Mesenchymal stem cell (in vitro differentiated cells and primary cell): ENCODE measurements at regions not wholly inside any gene's neighbourhood (a gene's known extent, or its start where the extent isn't known, plus 50 kb on each side); places are given as distances from the start of the nearest gene placed in this dataset.

Experiments
- DNase-seq: peaks from one replicate; pipeline ENCODE4 v3.0.0-alpha.2; 2013
- H2AFZ ChIP-seq: one replicate; pipeline ENCODE4 v1.6.1; 2013; ENCODE audit warnings: low read depth, mild to moderate bottlenecking, control low read depth, inconsistent platforms, low read length, moderate library complexity
- H2AK5ac ChIP-seq: 2 replicates; pipeline ENCODE4 v1.6.1; 2013; ENCODE audit warnings: low read length, moderate library complexity, mild to moderate bottlenecking, inconsistent platforms; ENCODE audit not compliant: severe bottlenecking
- H2BK120ac ChIP-seq: one replicate; pipeline ENCODE4 v1.6.1; 2013; ENCODE audit warnings: low read depth, mild to moderate bottlenecking, inconsistent platforms, low read length, moderate library complexity
- H2BK12ac ChIP-seq, 2 experiments: one replicate each; pipeline ENCODE4 v1.6.1; 2013; ENCODE audit warnings: inconsistent platforms in 2 of 2, low read length in 2 of 2, mild to moderate bottlenecking in 2 of 2, moderate library complexity in 2 of 2, control low read depth in 1 of 2
- H2BK15ac ChIP-seq: one replicate; pipeline ENCODE4 v1.6.1; 2013; ENCODE audit warnings: mild to moderate bottlenecking, low read depth, inconsistent platforms; ENCODE audit not compliant: poor library complexity, severe bottlenecking
- H2BK5ac ChIP-seq: 2 replicates; pipeline ENCODE4 v1.6.1; 2013; ENCODE audit warnings: low read depth, mild to moderate bottlenecking, low read length, control low read depth, inconsistent platforms; ENCODE audit not compliant: poor library complexity, severe bottlenecking
- H3K14ac ChIP-seq, 2 experiments: one replicate each; pipeline ENCODE4 v1.6.1; 2013; ENCODE audit warnings: inconsistent platforms in 2 of 2, low read length in 2 of 2, control low read depth in 1 of 2, mild to moderate bottlenecking in 1 of 2, moderate library complexity in 1 of 2
- H3K18ac ChIP-seq, 2 experiments: one replicate each; pipeline ENCODE4 v1.6.1; 2013; ENCODE audit warnings: inconsistent platforms in 2 of 2, low read length in 2 of 2, control low read depth in 1 of 2, low read depth in 1 of 2, mild to moderate bottlenecking in 1 of 2
- H3K23ac ChIP-seq, 2 experiments: one replicate each; pipeline ENCODE4 v1.6.1; 2013; ENCODE audit warnings: inconsistent platforms in 2 of 2, low read length in 2 of 2, mild to moderate bottlenecking in 2 of 2, moderate library complexity in 2 of 2, control low read depth in 1 of 2
- H3K27ac ChIP-seq: 2 replicates; pipeline ENCODE4 v1.5.1; 2013; ENCODE audit warnings: mild to moderate bottlenecking, moderate library complexity, low read length, control low read depth, inconsistent platforms; ENCODE audit not compliant: poor library complexity, severe bottlenecking
- H3K27me3 ChIP-seq, 2 experiments: 2 replicates each; pipeline versions ENCODE4 v1.6.1 to v1.7.0; 2013; ENCODE audit warnings: low read length in 2 of 2, mild to moderate bottlenecking in 2 of 2, moderate library complexity in 2 of 2, control low read depth in 1 of 2, inconsistent platforms in 1 of 2; ENCODE audit not compliant: control insufficient read depth in 1 of 2, insufficient read depth in 1 of 2
- H3K36me3 ChIP-seq, 2 experiments: 2 replicates each; pipeline versions ENCODE4 v1.6.1 to v1.7.0; 2013; ENCODE audit warnings: low read length in 2 of 2, control low read depth in 1 of 2, inconsistent platforms in 1 of 2, low read depth in 1 of 2, mild to moderate bottlenecking in 1 of 2; ENCODE audit not compliant: insufficient read depth in 2 of 2, control insufficient read depth in 1 of 2
- H3K4ac ChIP-seq, 2 experiments: one replicate each; pipeline ENCODE4 v1.6.1; 2013; ENCODE audit warnings: inconsistent platforms in 2 of 2, low read length in 2 of 2, mild to moderate bottlenecking in 2 of 2, moderate library complexity in 2 of 2, control low read depth in 1 of 2, low read depth in 1 of 2
- H3K4me1 ChIP-seq: 2 replicates; pipeline ENCODE4 v1.6.1; 2013; ENCODE audit warnings: low read depth, low read length, control low read depth; ENCODE audit not compliant: control insufficient read depth, insufficient read depth
- H3K4me2 ChIP-seq: 2 replicates; pipeline ENCODE4 v1.6.1; 2013; ENCODE audit warnings: low read length, mild to moderate bottlenecking, inconsistent platforms; ENCODE audit not compliant: poor library complexity, severe bottlenecking
- H3K4me3 ChIP-seq, 2 experiments: 2 replicates each; pipeline versions ENCODE4 v1.5.1 to v1.7.0; 2013; ENCODE audit warnings: low read length in 2 of 2, mild to moderate bottlenecking in 2 of 2, control low read depth in 1 of 2, low read depth in 1 of 2; ENCODE audit not compliant: insufficient read depth in 1 of 2
- H3K79me1 ChIP-seq: replicated peaks from 2 replicates; pipeline ENCODE4 v1.6.1; 2013; ENCODE audit warnings: mild to moderate bottlenecking, control low read depth, low read length, inconsistent platforms; ENCODE audit not compliant: poor library complexity, severe bottlenecking
- H3K9ac ChIP-seq: 2 replicates; pipeline ENCODE4 v1.7.0; 2013; ENCODE audit warnings: mild to moderate bottlenecking, low read length, moderate library complexity
- H3K9me3 ChIP-seq: 2 replicates; pipeline ENCODE4 v1.7.0; 2013; ENCODE audit warnings: mild to moderate bottlenecking, low read length; ENCODE audit not compliant: control insufficient read depth
- H4K8ac ChIP-seq: one replicate; pipeline ENCODE4 v1.6.1; 2013; ENCODE audit warnings: inconsistent platforms, mild to moderate bottlenecking, low read length, moderate library complexity
- H4K91ac ChIP-seq: one replicate; pipeline ENCODE4 v1.6.1; 2013; ENCODE audit warnings: mild to moderate bottlenecking, low read length, inconsistent platforms
- WGBS: methylation state at CpG from one replicate; pipeline ENCODE4 v1.1.7; 2013; ENCODE audit warnings: mixed read lengths; 5-methylcytosine and 5-hydroxymethylcytosine counted together

GRCh38 chr4:152164561-152164960, 371.3 kb downstream of the FBXW7 start:
- Histone ChIP-seq H4K8ac (no peak overlapping the region), H3K4ac (no peak overlapping the region), H3K4me3 (no peak overlapping the region), H3K4me2 (no peak overlapping the region), H3K9ac (no peak overlapping the region), H3K79me1 (no peaks in the 10 kb centered on the region), H2BK5ac (no peak overlapping the region), H3K14ac (no peak overlapping the region), H3K27ac (no peak overlapping the region), H2AFZ (no peak overlapping the region), H2BK15ac (no peak overlapping the region), H3K36me3 (no peaks in the 10 kb centered on the region), H3K23ac (no peak overlapping the region), H2AK5ac (no peak overlapping the region), H3K27me3 (peaks cover 0 to 28% of the 10 kb centered on the region in 2 experiments), H3K18ac (no peak overlapping the region), H3K4me1 (no peaks in the 10 kb centered on the region), H2BK120ac (no peak overlapping the region), H2BK12ac (no peak overlapping the region), H3K9me3 (no peaks in the 10 kb centered on the region), H4K91ac (no peak overlapping the region)
- 93% methylated on average over 1 of the region's 1 CpG for WGBS
- no peak for DNase-seq

DNA sequence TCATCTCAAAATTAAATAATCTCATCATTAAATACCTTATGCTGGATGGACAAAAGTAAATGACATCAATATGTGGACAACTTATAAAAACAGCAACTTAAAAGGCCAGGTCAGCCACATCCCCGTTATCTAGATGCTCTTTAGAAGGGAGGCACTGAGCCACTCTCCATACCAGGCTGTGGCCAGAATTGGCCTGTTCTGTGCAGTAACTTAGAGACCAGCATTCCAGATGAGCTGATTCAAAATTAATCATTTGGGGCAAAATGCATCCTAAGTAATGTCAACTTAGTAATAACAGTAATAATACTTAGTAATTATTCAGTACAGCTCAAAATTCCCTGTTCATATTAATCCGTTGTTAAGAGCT, 373.6 kb downstream of the FBXW7 start:
- Histone ChIP-seq H3K4me1 (no peaks in the 10 kb centered on the region), H4K8ac (no peak overlapping the region), H3K36me3 (no peaks in the 10 kb centered on the region), H2BK120ac (no peak overlapping the region), H3K27me3 (peaks cover 0 to 34% of the 10 kb centered on the region in 2 experiments), H3K14ac (no peak overlapping the region), H2BK15ac (no peak overlapping the region), H2BK12ac (no peak overlapping the region), H2AK5ac (no peak overlapping the region), H4K91ac (no peak overlapping the region), H3K4ac (no peak overlapping the region), H3K18ac (no peak overlapping the region), H3K79me1 (no peaks in the 10 kb centered on the region), H3K27ac (no peak overlapping the region), H3K9ac (peak overlapping the region; percentile 76), H3K23ac (no peak overlapping the region), H3K9me3 (no peaks in the 10 kb centered on the region), H2AFZ (no peak overlapping the region), H3K4me2 (no peak overlapping the region), H3K4me3 (no peak overlapping the region), H2BK5ac (no peak overlapping the region)
- DNase-seq: no peak
- WGBS: 60% methylated on average over 1 of the region's 2 CpGs

- Histone ChIP-seq H3K4me2 (no peak overlapping the region), H3K14ac (no peak overlapping the region), H2BK12ac (no peak overlapping the region), H4K8ac (no peak overlapping the region), H3K23ac (no peak overlapping the region), H3K9ac (peak overlapping the region; percentile 76), H3K27ac (no peak overlapping the region), H4K91ac (no peak overlapping the region), H3K4me3 (no peak overlapping the region), H3K4me1 (no peaks in the 10 kb centered on the region), H2BK5ac (no peak overlapping the region), H2BK15ac (no peak overlapping the region), H2AFZ (no peak overlapping the region), H2BK120ac (no peak overlapping the region), H3K36me3 (no peaks in the 10 kb centered on the region), H3K18ac (no peak overlapping the region), H3K79me1 (no peaks in the 10 kb centered on the region), H2AK5ac (no peak overlapping the region), H3K4ac (no peak overlapping the region), H3K27me3 (peaks cover 0 to 35% of the 10 kb centered on the region in 2 experiments), H3K9me3 (no peaks in the 10 kb centered on the region)
- WGBS: 87% methylated on average over 2 of the region's 3 CpGs
- no peak for DNase-seq
Measured at GRCh38 chr4:152161676-152162330, 374.1 kb downstream of the FBXW7 start.

- Histone ChIP-seq H2BK12ac (no peak overlapping the region), H2BK120ac (no peak overlapping the region), H4K91ac (no peak overlapping the region), H3K18ac (no peak overlapping the region), H2BK15ac (no peak overlapping the region), H3K9me3 (no peaks in the 10 kb centered on the region), H3K4me3 (no peak overlapping the region), H3K27ac (no peak overlapping the region), H3K23ac (no peak overlapping the region), H3K14ac (peak overlapping the region in 1 of 2 experiments; percentile 23), H2AK5ac (no peak overlapping the region), H3K9ac (no peak overlapping the region), H3K4ac (no peak overlapping the region), H3K36me3 (no peaks in the 10 kb centered on the region), H4K8ac (no peak overlapping the region), H2BK5ac (no peak overlapping the region), H3K4me1 (no peaks in the 10 kb centered on the region), H3K27me3 (peaks cover 0 to 35% of the 10 kb centered on the region in 2 experiments), H2AFZ (no peak overlapping the region), H3K4me2 (no peak overlapping the region), H3K79me1 (no peaks in the 10 kb centered on the region)
- DNase-seq: no peak
- WGBS: 85% methylated on average over 13 of the region's 13 CpGs
Measured at GRCh38 chr4:152160225-152160800, 375.6 kb downstream of the FBXW7 start.
